ENCODE measurements at regions not wholly inside any gene's neighbourhood (a gene's known extent, or its start where the extent isn't known, plus 50 kb on each side); places are given as distances from the start of the nearest gene placed in this dataset.

GRCh38 chr5:101430551-101430950 is 527.5 kb upstream of the ST8SIA4 start:
- H2AFZ ChIP-seq (ENCODE audit: low read depth, low read length): no peak overlapping the region
- no peaks in the 10 kb centered on the region for H3K36me3 ChIP-seq (ENCODE audit: control insufficient read depth in 2 of 2, extremely low read depth in 1 of 2, insufficient read depth in 2 of 2, low read length in 2 of 2)
- H3K9me3 ChIP-seq (replicated peaks; ENCODE audit: control insufficient read depth, insufficient read depth, low read length): no peaks in the 10 kb centered on the region
- no peak overlapping the region for H3K9ac ChIP-seq (replicated peaks; ENCODE audit: extremely low read depth, insufficient read depth, low read length)
- dilution Hi-C loops (cut with MboI; ENCODE audit: extremely low pct_ligation_motif_present, low sequenced_read_pairs): no loop called here
- FAIRE-seq: no peak
- no peaks in the 10 kb centered on the region for H3K79me2 ChIP-seq (ENCODE audit: control insufficient read depth, insufficient read depth, low read length)
- H3K27ac ChIP-seq (ENCODE audit: insufficient read depth, low read depth, low read length): no peak overlapping the region
- intact Hi-C loops (cut with micrococcal nuclease): no loop called here
- no TSS peak for BruUV-seq (replicated peaks)
- no peaks in the 10 kb centered on the region for H3K27me3 ChIP-seq (ENCODE audit: control insufficient read depth in 2 of 2, insufficient read depth in 2 of 2, low read length in 2 of 2)
- H3K9me1 ChIP-seq (replicated peaks; ENCODE audit: control insufficient read depth, extremely low read depth, insufficient read depth, low read length): no peaks in the 10 kb centered on the region
- no peak overlapping the region for H3K4me3 ChIP-seq (replicated peaks in 1 of 3; ENCODE audit: insufficient read depth in 1 of 3, low read depth in 1 of 3, low read length in 3 of 3)
- DNase-seq (ENCODE audit: low read depth, low spot score): no peak
- TF ChIP-seq GATA2 (IDR thresholded peaks at IDR 0.05; ENCODE audit: insufficient read depth, insufficient read length, low read depth, low read length) (no peak), POLR2AphosphoS5 (IDR thresholded peaks at IDR 0.05; ENCODE audit: insufficient read depth, low read depth, low read length) (no peak), JUN (IDR thresholded peaks at IDR 0.05; ENCODE audit: borderline replicate concordance, insufficient read depth, insufficient read length, low read depth) (no peak), EZH2 (IDR thresholded peaks at IDR 0.05; ENCODE audit: borderline replicate concordance, low read depth, low read length, severe bottlenecking) (no peak), FOS (IDR thresholded peaks at IDR 0.05; ENCODE audit: borderline replicate concordance, insufficient read depth, low read length) (no peak), POLR2A (IDR thresholded peaks at IDR 0.05; ENCODE audit: low read depth, low read length) (no peak), MYC (IDR thresholded peaks at IDR 0.05; ENCODE audit: low read depth, low read length) (no peak), CTCF (IDR thresholded peaks at IDR 0.05; ENCODE audit: extremely low read depth in 1 of 2, insufficient read depth in 1 of 2, low read depth in 1 of 2, low read length in 2 of 2) (no peak)
- TF ChIP-seq, protein P1, sequence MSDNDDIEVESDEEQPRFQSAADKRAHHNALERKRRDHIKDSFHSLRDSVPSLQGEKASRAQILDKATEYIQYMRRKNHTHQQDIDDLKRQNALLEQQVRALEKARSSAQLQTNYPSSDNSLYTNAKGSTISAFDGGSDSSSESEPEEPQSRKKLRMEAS (IDR thresholded peaks at IDR 0.05; ENCODE audit: insufficient read depth, insufficient read length): no peak
- ChIA-PET POLR2A (no interaction called here), CTCF (no interaction called here)
- no peaks in the 10 kb centered on the region for H3K4me1 ChIP-seq (ENCODE audit: control insufficient read depth, extremely low read depth, insufficient read depth, low read length)
- H3K4me2 ChIP-seq (ENCODE audit: insufficient read depth, low read length): no peak overlapping the region
- no peaks in the 10 kb centered on the region for H4K20me1 ChIP-seq (replicated peaks; ENCODE audit: control insufficient read depth, extremely low read depth, insufficient read depth, low read length)
